H9 (cell line): ENCODE measurements at regions not wholly inside any gene's neighbourhood (a gene's known extent, or its start where the extent isn't known, plus 50 kb on each side); places are given as distances from the start of the nearest gene placed in this dataset.

ENCODE experiments used
- DNase-seq: peaks from one replicate; pipeline ENCODE4 v3.0.0-alpha.2; 2017
- H2AFZ ChIP-seq: one replicate; pipeline ENCODE4 v1.6.1; 2013; ENCODE audit warnings: mild to moderate bottlenecking, low read length, control low read depth, moderate library complexity
- H2AK5ac ChIP-seq: 2 replicates; pipeline ENCODE4 v1.6.1; 2013; ENCODE audit warnings: low read length, control low read depth, mixed read lengths; ENCODE audit not compliant: insufficient read length
- H2BK120ac ChIP-seq: one replicate; pipeline ENCODE4 v1.6.1; 2013; ENCODE audit warnings: low read depth, mild to moderate bottlenecking, low read length, control low read depth, inconsistent platforms; ENCODE audit not compliant: poor library complexity, severe bottlenecking
- H2BK12ac ChIP-seq: 2 replicates; pipeline ENCODE4 v1.6.1; 2013; ENCODE audit warnings: low read length, control low read depth, mixed read lengths, low read depth; ENCODE audit not compliant: insufficient read length
- H2BK15ac ChIP-seq: 2 replicates; pipeline ENCODE4 v1.6.1; 2013; ENCODE audit warnings: low read depth, low read length, control low read depth
- H2BK20ac ChIP-seq: one replicate; pipeline ENCODE4 v1.6.1; 2013; ENCODE audit warnings: low read depth, mild to moderate bottlenecking, low read length, control low read depth, inconsistent platforms; ENCODE audit not compliant: poor library complexity, severe bottlenecking
- H2BK5ac ChIP-seq: 2 replicates; pipeline ENCODE4 v1.6.1; 2013; ENCODE audit warnings: low read length, control low read depth, mixed read lengths; ENCODE audit not compliant: insufficient read length
- H3K14ac ChIP-seq: 2 replicates; pipeline ENCODE4 v1.6.1; 2013; ENCODE audit warnings: low read length, control low read depth; ENCODE audit not compliant: insufficient read depth
- H3K18ac ChIP-seq: 2 replicates; pipeline ENCODE4 v1.6.1; 2013; ENCODE audit warnings: low read depth, mild to moderate bottlenecking, mixed read lengths, low read length, control low read depth; ENCODE audit not compliant: insufficient read length
- H3K23ac ChIP-seq: 2 replicates; pipeline ENCODE4 v1.6.1; 2013; ENCODE audit warnings: low read length, control low read depth, mixed read lengths, low read depth; ENCODE audit not compliant: insufficient read length
- H3K23me2 ChIP-seq: 2 replicates; pipeline ENCODE4 v1.6.1; 2013; ENCODE audit warnings: low read depth, mild to moderate bottlenecking, mixed read lengths, low read length, control low read depth; ENCODE audit not compliant: insufficient read length, poor library complexity, severe bottlenecking
- H3K27ac ChIP-seq: 2 replicates; pipeline ENCODE4 v1.5.1; 2013; ENCODE audit warnings: low read length, control low read depth, mixed read lengths, low read depth; ENCODE audit not compliant: insufficient read length
- H3K27me3 ChIP-seq: 2 replicates; pipeline ENCODE4 v1.6.1; 2013; ENCODE audit warnings: low read length, control low read depth, inconsistent platforms; ENCODE audit not compliant: insufficient read depth
- H3K4ac ChIP-seq: 2 replicates; pipeline ENCODE4 v1.6.1; 2013; ENCODE audit warnings: low read depth, mild to moderate bottlenecking, control low read depth, inconsistent platforms, low read length, moderate library complexity
- H3K4me1 ChIP-seq: 2 replicates; pipeline ENCODE4 v1.6.1; 2013; ENCODE audit warnings: low read length, control low read depth, inconsistent platforms; ENCODE audit not compliant: insufficient read depth
- H3K4me2 ChIP-seq: 2 replicates; pipeline ENCODE4 v1.6.1; 2013; ENCODE audit warnings: low read length, control low read depth, mixed read lengths; ENCODE audit not compliant: insufficient read length, insufficient read depth
- H3K56ac ChIP-seq: 2 replicates; pipeline ENCODE4 v1.6.1; 2013; ENCODE audit warnings: low read depth, mild to moderate bottlenecking, mixed read lengths, low read length, control low read depth; ENCODE audit not compliant: insufficient read length
- H3K79me1 ChIP-seq: 2 replicates; pipeline ENCODE4 v1.6.1; 2013; ENCODE audit warnings: low read depth, mild to moderate bottlenecking, moderate library complexity, low read length, control low read depth, inconsistent platforms; ENCODE audit not compliant: insufficient read depth, poor library complexity, severe bottlenecking
- H3K79me2 ChIP-seq: 2 replicates; pipeline ENCODE4 v1.6.1; 2013; ENCODE audit warnings: low read length, control low read depth, inconsistent platforms; ENCODE audit not compliant: insufficient read depth
- H3K9ac ChIP-seq: 2 replicates; pipeline ENCODE4 v1.6.1; 2013; ENCODE audit warnings: low read length, control low read depth, mixed read lengths; ENCODE audit not compliant: insufficient read length; ENCODE audit errors: extremely low read depth
- H3K9me3 ChIP-seq: one replicate; pipeline ENCODE4 v1.6.1; 2013; ENCODE audit warnings: low read depth, low read length, inconsistent platforms; ENCODE audit not compliant: control insufficient read depth
- H3T11ph ChIP-seq: one replicate; pipeline ENCODE4 v1.6.1; 2013; ENCODE audit warnings: mild to moderate bottlenecking, low read length, control low read depth, inconsistent platforms
- H4K20me1 ChIP-seq: one replicate; pipeline ENCODE4 v1.6.1; 2013; ENCODE audit not compliant: control insufficient read depth, insufficient read length, insufficient read depth
- H4K5ac ChIP-seq: 2 replicates; pipeline ENCODE4 v1.6.1; 2013; ENCODE audit warnings: low read depth, mild to moderate bottlenecking, mixed read lengths, low read length, control low read depth; ENCODE audit not compliant: insufficient read length
- H4K8ac ChIP-seq: replicated peaks from 2 replicates; pipeline ENCODE4 v1.6.1; 2013; ENCODE audit warnings: low read length, control low read depth, mixed read lengths, low read depth; ENCODE audit not compliant: insufficient read length
- H4K91ac ChIP-seq: 2 replicates; pipeline ENCODE4 v1.6.1; 2013; ENCODE audit warnings: low read depth, mild to moderate bottlenecking, moderate library complexity, mixed read lengths, low read length, control low read depth; ENCODE audit not compliant: insufficient read length
- H3K27ac Mint-ChIP-seq, 3 experiments: 2 replicates in 2 of 3; 3 replicates in 1 of 3; pipeline ENCODE4 v1.8.0; 2020 to 2021; ENCODE audit warnings: mixed read lengths in 3 of 3, mild to moderate bottlenecking in 1 of 3, moderate library complexity in 1 of 3
- H3K27me3 Mint-ChIP-seq: 2 replicates; pipeline ENCODE4 v1.8.0; 2021; ENCODE audit warnings: low read depth, mild to moderate bottlenecking, moderate library complexity, mixed read lengths
- H3K36me3 Mint-ChIP-seq, 3 experiments: 2 replicates in 2 of 3; 3 replicates in 1 of 3; pipeline ENCODE4 v1.8.0; 2020 to 2021; ENCODE audit warnings: low read depth in 3 of 3, mixed read lengths in 3 of 3; ENCODE audit not compliant: insufficient read depth in 1 of 3
- H3K4me1 Mint-ChIP-seq, 2 experiments: 2 replicates each; pipeline ENCODE4 v1.8.0; 2020; ENCODE audit warnings: mixed read lengths in 2 of 2
- H3K4me3 Mint-ChIP-seq, 2 experiments: 2 replicates in 1 of 2; 3 replicates in 1 of 2; pipeline ENCODE4 v1.8.0; 2020 to 2021; ENCODE audit warnings: mild to moderate bottlenecking in 2 of 2, mixed read lengths in 2 of 2, moderate library complexity in 1 of 2
- H3K9me3 Mint-ChIP-seq, 2 experiments: 2 replicates in 1 of 2; 3 replicates in 1 of 2; pipeline ENCODE4 v1.8.0; 2020; ENCODE audit warnings: mild to moderate bottlenecking in 2 of 2, mixed read lengths in 2 of 2, moderate library complexity in 1 of 2
- CTCF ChIP-seq: fragments of 200-600 bp; sonication (generic); conservative IDR thresholded peaks from 3 replicates; pipeline ENCODE4 v1.8.0; 2021; ENCODE audit warnings: antibody characterized with exemption, mild to moderate bottlenecking
- WGBS: extraction: QIAGEN DNeasy Blood & Tissue Kit; methylation state at CpG from one replicate; pipeline ENCODE4 v1.1.7; 2013; ENCODE audit warnings: missing lambda C conversion rate, low lambda C conversion rate, mixed read lengths; ENCODE audit not compliant: insufficient read length; ENCODE audit errors: extremely low coverage; 5-methylcytosine and 5-hydroxymethylcytosine counted together

GRCh38 chr5:161165998-161166660, 314.1 kb upstream of the ATP10B start:
- no peak overlapping the region for H3K9ac ChIP-seq
- H2BK12ac ChIP-seq = no peak overlapping the region
- no peaks in the 10 kb centered on the region for H3K4me1 ChIP-seq
- no peak overlapping the region for H2BK5ac ChIP-seq
- no peaks in the 10 kb centered on the region for H3K23me2 ChIP-seq
- H3K79me2 ChIP-seq = no peaks in the 10 kb centered on the region
- TF ChIP-seq CTCF = 0 out of 3 replicates have a peak, but pooled peaks have one; percentile 26
- no peak overlapping the region for H2BK120ac ChIP-seq
- H3K4me2 ChIP-seq = no peak overlapping the region
- no peak overlapping the region for H2BK15ac ChIP-seq
- Mint-ChIP-seq H3K27me3 (no peaks in the 10 kb centered on the region), H3K36me3 (no peaks in the 10 kb centered on the region), H3K9me3 (no peaks in the 10 kb centered on the region), H3K4me1 (no peaks in the 10 kb centered on the region), H3K4me3 (no peak overlapping the region), H3K27ac (no peak overlapping the region)
- H3K9me3 ChIP-seq = no peaks in the 10 kb centered on the region
- H2BK20ac ChIP-seq = no peak overlapping the region
- H3K79me1 ChIP-seq = no peaks in the 10 kb centered on the region
- no peaks in the 10 kb centered on the region for H4K20me1 ChIP-seq
- H4K91ac ChIP-seq = no peak overlapping the region
- no peaks in the 10 kb centered on the region for H3K27me3 ChIP-seq
- no peak overlapping the region for H3T11ph ChIP-seq
- no peak overlapping the region for H3K18ac ChIP-seq
- DNase-seq = peak; percentile 35
- H4K8ac ChIP-seq = no peak overlapping the region
- no peak overlapping the region for H2AFZ ChIP-seq
- no peak overlapping the region for H3K56ac ChIP-seq
- no peak overlapping the region for H3K27ac ChIP-seq
- WGBS = no CpG with 5 or more reads among the region's 30 CpGs
- no peak overlapping the region for H3K4ac ChIP-seq
- no peak overlapping the region for H3K23ac ChIP-seq
- H4K5ac ChIP-seq = no peak overlapping the region
- no peak overlapping the region for H2AK5ac ChIP-seq
- no peak overlapping the region; the same call in 1 of the 2 replicates for H3K14ac ChIP-seq
